GM12874 (cell line): ENCODE measurements at regions not wholly inside any gene's neighbourhood (a gene's known extent, or its start where the extent isn't known, plus 50 kb on each side); places are given as distances from the start of the nearest gene placed in this dataset.

Experiments used
- CTCF ChIP-seq: IDR thresholded peaks from 2 replicates; pipeline ENCODE4 v1.5.1; 2011; ENCODE audit warnings: low read depth, mild to moderate bottlenecking, control low read depth, low read length, moderate library complexity; ENCODE audit not compliant: insufficient read depth

GRCh38 chr14:96648506-96649326 lies 146.5 kb downstream of the PAPOLA start:
- TF ChIP-seq CTCF, result no peak

- no peak for TF ChIP-seq CTCF
Observed at GRCh38 chr14:96649327-96649601, 147.1 kb downstream of the PAPOLA start.

- TF ChIP-seq CTCF, result no peak
Observed at GRCh38 chr14:96653597-96653996, 143.6 kb upstream of the VRK1 start.

- no peak for TF ChIP-seq CTCF
Observed at GRCh38 chr14:96658611-96659010, 138.6 kb upstream of the VRK1 start.

GRCh38 chr14:96660123-96660522 lies 137.1 kb upstream of the VRK1 start:
- TF ChIP-seq CTCF, result no peak

- TF ChIP-seq CTCF, result no peak
Observed at GRCh38 chr14:96660667-96661066, 136.5 kb upstream of the VRK1 start.

- no peak for TF ChIP-seq CTCF
Observed at GRCh38 chr14:96661244-96661969, 135.8 kb upstream of the VRK1 start.
